Fibroblast of lung (primary cell): ENCODE measurements at regions not wholly inside any gene's neighbourhood (a gene's known extent, or its start where the extent isn't known, plus 50 kb on each side); places are given as distances from the start of the nearest gene placed in this dataset.

Experiments
- DNase-seq, 2 donors: peaks; one replicate each; pipeline versions ENCODE4 v3.0.0 to v3.0.0-alpha.2; 2010; ENCODE audit warnings: low read depth in 2 of 2
- H2AFZ ChIP-seq: 2 replicates; pipeline ENCODE4 v1.5.1; 2012; ENCODE audit warnings: low read length, control low read depth, inconsistent platforms
- H3K27ac ChIP-seq: 2 replicates; pipeline ENCODE4 v1.5.1; 2011; ENCODE audit warnings: low read length, control low read depth; ENCODE audit not compliant: insufficient read depth
- H3K27me3 ChIP-seq: 2 replicates; pipeline ENCODE4 v1.5.1; 2011; ENCODE audit warnings: mild to moderate bottlenecking, low read length; ENCODE audit not compliant: control insufficient read depth, insufficient read depth
- H3K36me3 ChIP-seq: 2 replicates; pipeline ENCODE4 v1.5.1; 2011; ENCODE audit warnings: low read length; ENCODE audit not compliant: control insufficient read depth, insufficient read depth
- H3K4me1 ChIP-seq: 2 replicates; pipeline ENCODE4 v1.5.1; 2011; ENCODE audit warnings: low read length; ENCODE audit not compliant: control insufficient read depth, insufficient read depth; ENCODE audit errors: extremely low read depth
- H3K4me2 ChIP-seq: 2 replicates; pipeline ENCODE4 v1.5.1; 2011; ENCODE audit warnings: low read length, control low read depth; ENCODE audit not compliant: insufficient read depth; ENCODE audit errors: extremely low read depth
- H3K4me3 ChIP-seq, 4 experiments: fragments of 200-600 bp in 1 of 4; sonication (generic) in 1 of 4; replicated peaks in 1 of 4; 2 replicates each; pipeline ENCODE4 v1.5.1; 2011 to 2016; ENCODE audit warnings: low read length in 4 of 4, low read depth in 3 of 4, mild to moderate bottlenecking in 3 of 4, control low read depth in 2 of 4, inconsistent platforms in 1 of 4, mixed read lengths in 1 of 4; ENCODE audit not compliant: insufficient read depth in 1 of 4; ENCODE audit errors: control extremely low read depth in 1 of 4
- H3K79me2 ChIP-seq: 2 replicates; pipeline ENCODE4 v1.5.1; 2012; ENCODE audit warnings: mild to moderate bottlenecking, low read length, inconsistent platforms; ENCODE audit not compliant: control insufficient read depth, insufficient read depth
- H3K9ac ChIP-seq: 2 replicates; pipeline ENCODE4 v1.5.1; 2011; ENCODE audit warnings: mild to moderate bottlenecking, low read length, control low read depth; ENCODE audit not compliant: insufficient read depth
- H3K9me3 ChIP-seq: 2 replicates; pipeline ENCODE4 v1.5.1; 2012; ENCODE audit warnings: low read depth, low read length; ENCODE audit not compliant: control insufficient read depth, insufficient read depth
- H4K20me1 ChIP-seq: 2 replicates; pipeline ENCODE4 v1.5.1; 2011; ENCODE audit warnings: low read length; ENCODE audit not compliant: control insufficient read depth, insufficient read depth; ENCODE audit errors: extremely low read depth
- CTCF ChIP-seq, 2 donors: IDR thresholded peaks in 1 of 2; conservative IDR thresholded peaks in 1 of 2; 1 replicate in 1 of 2; 2 replicates in 1 of 2; pipeline ENCODE4 v1.5.1; 2011 to 2012; ENCODE audit warnings: low read length in 2 of 2, control low read depth in 1 of 2, inconsistent platforms in 1 of 2, low read depth in 1 of 2, mild to moderate bottlenecking in 1 of 2
- EZH2 ChIP-seq: IDR thresholded peaks from 2 replicates; pipeline ENCODE4 v1.5.1; 2012; ENCODE audit warnings: low read length, control low read depth, mild to moderate bottlenecking; ENCODE audit errors: missing control alignments

GRCh38 chr12:127292736-127293135 is 974.2 kb upstream of the TMEM132C start:
- no peaks in the 10 kb centered on the region for H3K9me3 ChIP-seq
- no peaks in the 10 kb centered on the region for H3K36me3 ChIP-seq
- H2AFZ ChIP-seq, result no peak overlapping the region
- H3K27ac ChIP-seq, result no peak overlapping the region
- no peak overlapping the region for H3K4me2 ChIP-seq
- no peaks in the 10 kb centered on the region for H3K4me1 ChIP-seq
- no peaks in the 10 kb centered on the region for H4K20me1 ChIP-seq
- no peaks in the 10 kb centered on the region for H3K79me2 ChIP-seq
- TF ChIP-seq EZH2 (no peak), CTCF (conservative IDR thresholded peaks at IDR 0.05 in 1 of 2, IDR thresholded peaks at IDR 0.05 in 1 of 2; ENCODE audit: low read depth in 1 of 2, low read length in 2 of 2) (no peak)
- no peak overlapping the region for H3K4me3 ChIP-seq
- no peak for DNase-seq
- no peak overlapping the region for H3K9ac ChIP-seq
- H3K27me3 ChIP-seq, result no peaks in the 10 kb centered on the region

GRCh38 chr12:127293507-127294310 is 973.3 kb upstream of the TMEM132C start:
- Histone ChIP-seq H3K79me2 (no peaks in the 10 kb centered on the region), H3K27me3 (no peaks in the 10 kb centered on the region), H2AFZ (no peak overlapping the region), H3K9me3 (no peaks in the 10 kb centered on the region), H3K9ac (no peak overlapping the region), H3K4me2 (no peak overlapping the region), H3K27ac (no peak overlapping the region), H3K36me3 (no peaks in the 10 kb centered on the region), H3K4me1 (no peaks in the 10 kb centered on the region), H4K20me1 (no peaks in the 10 kb centered on the region), H3K4me3 (no peak overlapping the region)
- peak; percentile 51 to 91 for TF ChIP-seq CTCF (conservative IDR thresholded peaks at IDR 0.05 in 1 of 2, IDR thresholded peaks at IDR 0.05 in 1 of 2; ENCODE audit: low read depth in 1 of 2, low read length in 2 of 2)
- no peak for TF ChIP-seq EZH2
- DNase-seq, result peak; percentile 18 to 50

- DNase-seq, result no peak
- no peak overlapping the region for H3K4me2 ChIP-seq
- no peak overlapping the region for H3K4me3 ChIP-seq
- no peak overlapping the region for H3K27ac ChIP-seq
- H3K79me2 ChIP-seq, result no peaks in the 10 kb centered on the region
- H3K27me3 ChIP-seq, result no peaks in the 10 kb centered on the region
- H3K9ac ChIP-seq, result no peak overlapping the region
- no peak for TF ChIP-seq EZH2
- TF ChIP-seq CTCF (conservative IDR thresholded peaks at IDR 0.05 in 1 of 2, IDR thresholded peaks at IDR 0.05 in 1 of 2; ENCODE audit: low read depth in 1 of 2, low read length in 2 of 2), result no peak
- no peaks in the 10 kb centered on the region for H3K9me3 ChIP-seq
- no peak overlapping the region for H2AFZ ChIP-seq
- H3K36me3 ChIP-seq, result no peaks in the 10 kb centered on the region
- H3K4me1 ChIP-seq, result no peaks in the 10 kb centered on the region
- no peaks in the 10 kb centered on the region for H4K20me1 ChIP-seq
Measured at GRCh38 chr12:127294651-127295210, 972.2 kb upstream of the TMEM132C start.
